ENCODE measurements at regions not wholly inside any gene's neighbourhood (a gene's known extent, or its start where the extent isn't known, plus 50 kb on each side); places are given as distances from the start of the nearest gene placed in this dataset.

GRCh38 chr17:54736573-54736972, 164.1 kb upstream of the TOM1L1 start:
- no peak overlapping the region for H3K4me2 ChIP-seq (replicated peaks; ENCODE audit: low read depth, low read length, poor library complexity, severe bottlenecking)
- H3K27me3 Mint-ChIP-seq: no peaks in the 10 kb centered on the region
- H3K27me3 ChIP-seq (replicated peaks in 1 of 4; ENCODE audit: control extremely low read depth in 1 of 4, control insufficient read depth in 3 of 4, insufficient read depth in 4 of 4, low read length in 3 of 4): no peaks in the 10 kb centered on the region
- POLR2A ChIA-PET: no interaction called here
- no peaks in the 10 kb centered on the region for H3K36me3 ChIP-seq (replicated peaks in 1 of 2; ENCODE audit: control extremely low read depth in 1 of 2, control insufficient read depth in 1 of 2, extremely low read depth in 1 of 2, insufficient read depth in 2 of 2, low read length in 1 of 2)
- TF ChIP-seq EZH2 (IDR thresholded peaks at IDR 0.05; ENCODE audit: borderline replicate concordance, insufficient read depth, low read depth, low read length, poor library complexity, severe bottlenecking) (no peak), CTCF (IDR thresholded peaks at IDR 0.05) (no peak)
- H3K79me2 ChIP-seq (ENCODE audit: control insufficient read depth, insufficient read depth, low read length): no peaks in the 10 kb centered on the region
- no peaks in the 10 kb centered on the region for H4K20me1 ChIP-seq (ENCODE audit: control insufficient read depth, insufficient read depth, low read length, poor library complexity, severe bottlenecking)
- peaks cover 11% of the 10 kb centered on the region for H3K9me3 Mint-ChIP-seq (ENCODE audit: insufficient read depth)
- H3K9ac ChIP-seq (ENCODE audit: low read length): no peak overlapping the region
- DNase-seq: no peak
- peaks cover 0 to 3% (median 0%) of the 10 kb centered on the region in 3 donors for H3K9me3 ChIP-seq (ENCODE audit: control extremely low read depth in 1 of 3, control insufficient read depth in 2 of 3, insufficient read depth in 1 of 3, low read length in 2 of 3)
- H2AFZ ChIP-seq (ENCODE audit: insufficient read depth, low read depth, low read length, poor library complexity, severe bottlenecking): no peak overlapping the region
- ATAC-seq (ENCODE audit: low read depth): no peak
- H3K4me3 Mint-ChIP-seq: no peak overlapping the region
- H3K4me1 Mint-ChIP-seq: no peaks in the 10 kb centered on the region
- CTCF ChIA-PET: no interaction called here
- H3K27ac ChIP-seq (ENCODE audit: low read length in 2 of 2): no peak overlapping the region
- intact Hi-C loops (cut with micrococcal nuclease): no loop called here
- no peak overlapping the region for H3K27ac Mint-ChIP-seq
- H3K4me1 ChIP-seq (ENCODE audit: control insufficient read depth in 2 of 2, insufficient read depth in 2 of 2, low read length in 2 of 2): no peaks in the 10 kb centered on the region
- no peak overlapping the region for H3K4me3 ChIP-seq (ENCODE audit: control extremely low read depth in 1 of 5, extremely low read depth in 1 of 5, insufficient read depth in 1 of 5, low read depth in 2 of 5, low read length in 4 of 5)

- Histone ChIP-seq H3K36me3 (replicated peaks in 1 of 2; ENCODE audit: control extremely low read depth in 1 of 2, control insufficient read depth in 1 of 2, extremely low read depth in 1 of 2, insufficient read depth in 2 of 2, low read length in 1 of 2) (no peaks in the 10 kb centered on the region), H3K4me3 (ENCODE audit: control extremely low read depth in 1 of 5, extremely low read depth in 1 of 5, insufficient read depth in 1 of 5, low read depth in 2 of 5, low read length in 4 of 5) (no peak overlapping the region), H3K9ac (ENCODE audit: low read length) (no peak overlapping the region), H3K4me1 (ENCODE audit: control insufficient read depth in 2 of 2, insufficient read depth in 2 of 2, low read length in 2 of 2) (no peaks in the 10 kb centered on the region), H3K27ac (ENCODE audit: low read length in 2 of 2) (no peak overlapping the region), H4K20me1 (ENCODE audit: control insufficient read depth, insufficient read depth, low read length, poor library complexity, severe bottlenecking) (no peaks in the 10 kb centered on the region), H3K79me2 (ENCODE audit: control insufficient read depth, insufficient read depth, low read length) (no peaks in the 10 kb centered on the region), H3K4me2 (replicated peaks; ENCODE audit: low read depth, low read length, poor library complexity, severe bottlenecking) (no peak overlapping the region), H3K27me3 (replicated peaks in 1 of 4; ENCODE audit: control extremely low read depth in 1 of 4, control insufficient read depth in 3 of 4, insufficient read depth in 4 of 4, low read length in 3 of 4) (no peaks in the 10 kb centered on the region), H3K9me3 (ENCODE audit: control extremely low read depth in 1 of 3, control insufficient read depth in 2 of 3, insufficient read depth in 1 of 3, low read length in 2 of 3) (peaks cover 0 to 3% (median 0%) of the 10 kb centered on the region in 3 donors), H2AFZ (ENCODE audit: insufficient read depth, low read depth, low read length, poor library complexity, severe bottlenecking) (no peak overlapping the region)
- ATAC-seq (ENCODE audit: low read depth): no peak
- 100% methylated on average over 1 of the region's 1 CpG for WGBS (ENCODE audit: insufficient coverage)
- no peaks in the 10 kb centered on the region for H3K4me1 Mint-ChIP-seq
- no peaks in the 10 kb centered on the region for H3K27me3 Mint-ChIP-seq
- no peak overlapping the region for H3K27ac Mint-ChIP-seq
- POLR2A ChIA-PET: no interaction called here
- TF ChIP-seq EZH2 (IDR thresholded peaks at IDR 0.05; ENCODE audit: borderline replicate concordance, insufficient read depth, low read depth, low read length, poor library complexity, severe bottlenecking): no peak
- no peak for TF ChIP-seq CTCF (IDR thresholded peaks at IDR 0.05)
- CTCF ChIA-PET: no interaction called here
- intact Hi-C loops (cut with micrococcal nuclease): no loop called here
- no peak overlapping the region for H3K4me3 Mint-ChIP-seq
- H3K9me3 Mint-ChIP-seq (ENCODE audit: insufficient read depth): no peaks in the 10 kb centered on the region
- DNase-seq: no peak
These were observed 162.2 kb upstream of the TOM1L1 start for GRCh38 chr17:54738496-54738895.
